OCI-LY1 (cell line): ENCODE measurements at regions not wholly inside any gene's neighbourhood (a gene's known extent, or its start where the extent isn't known, plus 50 kb on each side); places are given as distances from the start of the nearest gene placed in this dataset.
"Not testable (repeated sequence)": the region's sequence is repeated elsewhere in the genome, so short reads cannot be mapped to it uniquely, and the experiment has no call there.

Experiments used
- H2AFZ ChIP-seq: fragments of 200-600 bp; sonication (generic), shearing (Covaris generic); 2 replicates; pipeline ENCODE4 v1.6.0; 2014; ENCODE audit warnings: antibody characterized with exemption, mild to moderate bottlenecking, low read length
- H3F3A ChIP-seq: fragments of 200-600 bp; sonication (generic), shearing (Covaris generic); 2 replicates; pipeline ENCODE4 v1.6.0; 2014; ENCODE audit warnings: mild to moderate bottlenecking, antibody characterized with exemption, low read length, moderate library complexity; ENCODE audit not compliant: insufficient read depth
- H3K27ac ChIP-seq: fragments of 200-600 bp; sonication (generic); 2 replicates; pipeline ENCODE4 v1.5.1; 2014; ENCODE audit warnings: low read length, mixed run types, mild to moderate bottlenecking, low read depth; ENCODE audit not compliant: poor library complexity, severe bottlenecking
- H3K27me3 ChIP-seq: fragments of 200-600 bp; sonication (generic); 2 replicates; pipeline ENCODE4 v1.6.0; 2014; ENCODE audit warnings: antibody characterized with exemption, mild to moderate bottlenecking, low read length, moderate library complexity; ENCODE audit not compliant: insufficient read depth
- H3K36me3 ChIP-seq: fragments of 200-600 bp; sonication (generic); 2 replicates; pipeline ENCODE4 v1.6.1; 2014; ENCODE audit warnings: mild to moderate bottlenecking, antibody characterized with exemption, low read length, moderate library complexity, mixed read lengths; ENCODE audit not compliant: insufficient read depth
- H3K4me1 ChIP-seq: fragments of 200-600 bp; sonication (generic); 2 replicates; pipeline ENCODE4 v1.5.1; 2014; ENCODE audit warnings: mild to moderate bottlenecking, low read length, moderate library complexity; ENCODE audit not compliant: insufficient read depth, severe bottlenecking
- H3K4me2 ChIP-seq: fragments of 200-600 bp; sonication (generic), shearing (Covaris generic); 2 replicates; pipeline ENCODE4 v1.6.1; 2014; ENCODE audit warnings: low read length
- H3K4me3 ChIP-seq: fragments of 200-600 bp; sonication (generic); 2 replicates; pipeline ENCODE4 v1.5.1; 2014; ENCODE audit warnings: low read length, low read depth, mild to moderate bottlenecking, mixed read lengths; ENCODE audit not compliant: poor library complexity, severe bottlenecking
- H3K79me2 ChIP-seq: fragments of 200-600 bp; shearing (Covaris generic); 2 replicates; pipeline ENCODE4 v1.6.1; 2016; ENCODE audit warnings: mixed run types, low read length, mixed read lengths; ENCODE audit not compliant: insufficient read depth
- H3K9ac ChIP-seq: fragments of 200-600 bp; sonication (generic), shearing (Covaris generic); 2 replicates; pipeline ENCODE4 v1.6.1; 2014; ENCODE audit warnings: mild to moderate bottlenecking, low read length, mixed read lengths
- H3K9me2 ChIP-seq: fragments of 200-600 bp; sonication (generic), shearing (Covaris generic); 2 replicates; pipeline ENCODE4 v1.6.1; 2014; ENCODE audit warnings: low read depth, mild to moderate bottlenecking, low read length, mixed read lengths
- H3K9me3 ChIP-seq: fragments of 200-600 bp; shearing (Covaris generic); 2 replicates; pipeline ENCODE4 v1.6.1; 2014; ENCODE audit warnings: low read length, mixed read lengths
- H4K20me1 ChIP-seq: fragments of 200-600 bp; sonication (generic), shearing (Covaris generic); 2 replicates; pipeline ENCODE4 v1.6.0; 2016; ENCODE audit warnings: mild to moderate bottlenecking, low read length; ENCODE audit not compliant: insufficient read depth
- EZH2 ChIP-seq: fragments of 200-600 bp; sonication (generic), shearing (Covaris generic); IDR thresholded peaks from 2 replicates; pipeline ENCODE4 v1.8.0; 2017; ENCODE audit warnings: borderline replicate concordance, mixed run types, mild to moderate bottlenecking, antibody characterized with exemption, low read length, moderate library complexity, mixed read lengths
- TF ChIP-seq, protein P1 (sequence below): fragments of 200-600 bp; sonication (generic), shearing (Covaris generic); IDR thresholded peaks from 2 replicates; pipeline ENCODE4 v1.5.1; 2017; ENCODE audit warnings: mild to moderate bottlenecking, antibody characterized with exemption, low read length, moderate library complexity, mixed read lengths

DNA sequence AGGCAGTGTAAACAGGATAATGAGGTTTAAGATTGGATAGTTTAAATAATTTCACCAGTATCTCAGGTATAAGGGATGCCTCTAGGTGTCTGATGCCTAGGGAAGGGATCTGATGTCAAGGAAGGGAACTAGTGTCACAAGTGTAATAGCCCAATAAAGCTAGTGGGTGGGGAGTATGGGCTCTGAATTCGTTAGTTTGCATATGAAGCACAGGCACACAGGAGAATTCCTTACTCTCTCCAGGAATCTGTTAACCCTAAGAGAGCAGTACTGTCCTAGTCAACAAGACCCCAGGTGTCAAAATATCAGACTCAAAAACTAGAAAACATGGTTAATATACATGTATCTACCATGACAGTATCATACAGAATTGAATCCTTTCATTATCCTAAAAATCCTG lies 352.5 kb upstream of the CYLC2 start:
- Histone ChIP-seq H3K27me3 (no peaks in the 10 kb centered on the region), H3K9me2 (no peaks in the 10 kb centered on the region), H3K27ac (no peak overlapping the region), H3K4me2 (no peak overlapping the region), H3K4me1 (no peaks in the 10 kb centered on the region), H3F3A (no peaks in the 10 kb centered on the region), H2AFZ (no peak overlapping the region), H3K4me3 (no peak overlapping the region), H4K20me1 (no peaks in the 10 kb centered on the region), H3K9ac (no peak overlapping the region), H3K79me2 (no peaks in the 10 kb centered on the region), H3K9me3 (no peaks in the 10 kb centered on the region), H3K36me3 (no peaks in the 10 kb centered on the region)
- TF ChIP-seq, protein P1, sequence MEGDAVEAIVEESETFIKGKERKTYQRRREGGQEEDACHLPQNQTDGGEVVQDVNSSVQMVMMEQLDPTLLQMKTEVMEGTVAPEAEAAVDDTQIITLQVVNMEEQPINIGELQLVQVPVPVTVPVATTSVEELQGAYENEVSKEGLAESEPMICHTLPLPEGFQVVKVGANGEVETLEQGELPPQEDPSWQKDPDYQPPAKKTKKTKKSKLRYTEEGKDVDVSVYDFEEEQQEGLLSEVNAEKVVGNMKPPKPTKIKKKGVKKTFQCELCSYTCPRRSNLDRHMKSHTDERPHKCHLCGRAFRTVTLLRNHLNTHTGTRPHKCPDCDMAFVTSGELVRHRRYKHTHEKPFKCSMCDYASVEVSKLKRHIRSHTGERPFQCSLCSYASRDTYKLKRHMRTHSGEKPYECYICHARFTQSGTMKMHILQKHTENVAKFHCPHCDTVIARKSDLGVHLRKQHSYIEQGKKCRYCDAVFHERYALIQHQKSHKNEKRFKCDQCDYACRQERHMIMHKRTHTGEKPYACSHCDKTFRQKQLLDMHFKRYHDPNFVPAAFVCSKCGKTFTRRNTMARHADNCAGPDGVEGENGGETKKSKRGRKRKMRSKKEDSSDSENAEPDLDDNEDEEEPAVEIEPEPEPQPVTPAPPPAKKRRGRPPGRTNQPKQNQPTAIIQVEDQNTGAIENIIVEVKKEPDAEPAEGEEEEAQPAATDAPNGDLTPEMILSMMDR, result no peak
- no peak for TF ChIP-seq EZH2

DNA sequence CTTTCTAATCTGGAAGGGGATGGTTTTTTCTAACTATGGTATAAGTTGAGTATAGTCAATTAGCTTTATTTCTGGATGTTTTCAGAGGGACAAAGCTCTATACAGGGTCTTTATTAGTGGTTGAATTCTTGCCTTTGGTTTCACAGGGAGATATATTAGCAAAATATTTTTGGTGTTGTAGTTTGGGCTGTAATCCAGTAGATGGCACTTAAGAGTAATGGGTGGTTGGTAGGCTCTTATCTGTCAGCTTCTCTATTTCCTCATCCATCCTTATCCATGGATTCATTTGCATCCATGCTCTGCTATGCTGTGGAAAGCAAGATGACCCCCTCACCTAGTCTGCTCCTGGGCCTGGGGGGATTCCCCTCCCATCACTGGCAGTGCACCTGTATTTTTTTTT lies 363.6 kb upstream of the CYLC2 start:
- H3K79me2 ChIP-seq, result no peaks in the 10 kb centered on the region
- no peak overlapping the region for H3K4me3 ChIP-seq
- no peaks in the 10 kb centered on the region for H3K27me3 ChIP-seq
- no peaks in the 10 kb centered on the region for H3K9me3 ChIP-seq
- H3F3A ChIP-seq, result no peaks in the 10 kb centered on the region
- H3K27ac ChIP-seq, result no peak overlapping the region
- no peaks in the 10 kb centered on the region for H4K20me1 ChIP-seq
- H2AFZ ChIP-seq, result no peak overlapping the region
- H3K4me1 ChIP-seq, result no peaks in the 10 kb centered on the region
- no peaks in the 10 kb centered on the region for H3K36me3 ChIP-seq
- no peaks in the 10 kb centered on the region for H3K9me2 ChIP-seq
- no peak overlapping the region for H3K9ac ChIP-seq
- no peak overlapping the region for H3K4me2 ChIP-seq
- TF ChIP-seq EZH2, result no peak
- TF ChIP-seq, protein P1, result peak; percentile 59

DNA sequence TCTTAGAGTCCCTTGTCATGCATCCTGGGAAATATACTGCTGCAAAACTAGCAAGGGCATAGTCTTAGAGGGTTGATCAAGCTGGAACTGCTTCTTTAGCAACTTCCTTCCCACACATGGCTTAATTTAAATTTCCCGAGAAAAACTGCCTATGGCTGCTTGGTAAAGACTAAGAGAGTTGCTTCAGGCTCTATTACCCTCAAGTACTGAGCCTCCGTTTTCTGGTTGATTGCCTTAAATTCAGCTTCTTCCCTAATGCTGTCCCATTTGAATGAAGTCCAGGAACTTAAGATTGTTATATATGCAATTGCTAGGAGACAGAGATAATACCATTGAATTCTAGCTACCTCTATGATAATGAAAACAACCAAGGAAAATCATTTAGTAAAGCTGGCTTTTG lies 385.7 kb upstream of the CYLC2 start:
- H3K4me2 ChIP-seq, result no peak overlapping the region

DNA sequence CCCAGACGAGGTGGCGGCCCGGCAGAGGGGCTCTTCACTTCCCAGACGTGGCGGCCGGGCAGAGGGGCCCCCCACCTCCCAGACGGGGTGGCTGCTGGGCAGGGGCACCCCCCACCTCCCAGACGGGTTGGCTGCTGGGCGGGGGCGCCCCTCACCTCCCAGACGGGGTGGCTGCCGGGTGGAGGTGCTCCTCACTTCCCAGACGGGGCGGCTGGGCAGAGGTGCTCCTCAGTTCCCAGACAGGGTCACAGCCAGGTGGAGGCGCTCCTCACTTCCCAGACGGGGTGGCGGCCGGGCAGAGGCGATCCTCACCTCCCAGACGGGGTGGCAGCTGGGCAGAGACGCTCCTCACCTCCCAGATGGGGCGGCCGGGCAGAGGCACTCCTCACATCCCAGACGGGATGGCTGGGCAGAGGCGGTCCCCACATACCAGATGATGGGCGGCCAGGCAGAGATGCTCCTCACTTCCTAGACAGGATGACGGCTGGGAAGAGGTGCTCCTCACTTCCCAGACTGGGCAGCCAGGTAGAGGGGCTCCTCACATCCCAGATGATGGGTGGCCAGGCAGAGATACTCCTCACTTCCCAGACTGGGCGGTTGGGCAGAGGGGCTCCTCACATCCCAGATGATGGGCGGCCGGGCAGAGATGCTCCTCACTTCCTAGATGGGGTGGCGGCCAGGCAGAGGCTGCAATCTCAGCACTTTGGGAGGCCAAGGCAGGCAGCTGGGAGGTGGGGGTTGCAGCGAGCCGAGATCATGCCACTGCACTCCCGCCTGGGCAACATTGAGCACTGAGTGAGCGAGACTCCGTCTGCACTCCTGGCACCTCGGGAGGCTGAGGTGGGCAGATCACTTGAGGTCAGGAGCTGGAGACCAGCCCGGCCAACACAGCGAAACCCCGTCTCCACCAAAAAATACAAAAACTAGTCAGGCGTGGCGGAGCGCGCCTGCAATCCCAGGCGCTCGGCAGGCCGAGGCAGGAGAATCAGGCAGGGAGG lies 391.6 kb upstream of the CYLC2 start:
- not testable (repeated sequence) for H3K9me3 ChIP-seq, H3K79me2 ChIP-seq, H3F3A ChIP-seq, H3K9ac ChIP-seq, H2AFZ ChIP-seq, H3K4me3 ChIP-seq, H3K4me1 ChIP-seq, H3K9me2 ChIP-seq, H3K4me2 ChIP-seq, H3K27me3 ChIP-seq, H4K20me1 ChIP-seq, H3K27ac ChIP-seq, H3K36me3 ChIP-seq

More for the DNA sequence above, 385.7 kb upstream of the CYLC2 start:
- no peak overlapping the region for H3K9ac ChIP-seq
- H3K9me2 ChIP-seq, result no peaks in the 10 kb centered on the region
- no peaks in the 10 kb centered on the region; the same call in 1 of the 2 replicates for H3F3A ChIP-seq
- no peaks in the 10 kb centered on the region for H4K20me1 ChIP-seq
- no peak overlapping the region for H3K27ac ChIP-seq
- H3K4me1 ChIP-seq, result no peaks in the 10 kb centered on the region
- TF ChIP-seq, protein P1, result no peak
- TF ChIP-seq EZH2, result no peak
- no peaks in the 10 kb centered on the region for H3K9me3 ChIP-seq
- H3K4me3 ChIP-seq, result no peak overlapping the region
- H3K79me2 ChIP-seq, result no peaks in the 10 kb centered on the region
- H2AFZ ChIP-seq, result no peak overlapping the region
- no peaks in the 10 kb centered on the region for H3K36me3 ChIP-seq
- no peaks in the 10 kb centered on the region for H3K27me3 ChIP-seq
